WTC11 (cell line): ENCODE measurements at regions not wholly inside any gene's neighbourhood (a gene's known extent, or its start where the extent isn't known, plus 50 kb on each side); places are given as distances from the start of the nearest gene placed in this dataset.

ENCODE experiments used
- CREB1 ChIP-seq: sonication (generic); formaldehyde crosslinking; IDR thresholded peaks from 2 replicates; pipeline ENCODE4 v1.8.0; 2023; ENCODE audit warnings: mild to moderate bottlenecking, missing genetic modification reagents
- ETV6 ChIP-seq: sonication (generic); formaldehyde crosslinking; IDR thresholded peaks from 2 replicates; pipeline ENCODE4 v1.8.1; 2022; ENCODE audit warnings: mild to moderate bottlenecking, missing genetic modification reagents
- FOXP1 ChIP-seq: sonication (generic); formaldehyde crosslinking; IDR thresholded peaks from 2 replicates; pipeline ENCODE4 v1.8.0; 2022; ENCODE audit warnings: missing genetic modification reagents, mild to moderate bottlenecking, moderate library complexity, borderline replicate concordance
- KAT7 ChIP-seq: sonication (generic); formaldehyde crosslinking; IDR thresholded peaks from 2 replicates; pipeline ENCODE4 v1.8.1; 2023; ENCODE audit warnings: missing genetic modification reagents, mild to moderate bottlenecking, borderline replicate concordance
- NFATC4 ChIP-seq: fragments of 250-450 bp; sonication (Bioruptor Pico); IDR thresholded peaks from 2 replicates; pipeline ENCODE4 v1.9.0; 2021; ENCODE audit warnings: mild to moderate bottlenecking
- NR2C2 ChIP-seq: sonication (generic); formaldehyde crosslinking; IDR thresholded peaks from 2 replicates; pipeline ENCODE4 v1.8.0; 2022; ENCODE audit warnings: mild to moderate bottlenecking, missing genetic modification reagents
- RELA ChIP-seq: sonication (generic); formaldehyde crosslinking; IDR thresholded peaks from 2 replicates; pipeline ENCODE4 v1.8.1; 2022; ENCODE audit warnings: missing genetic modification reagents, mild to moderate bottlenecking, borderline replicate concordance
- TP53 ChIP-seq: sonication (generic); formaldehyde crosslinking; IDR thresholded peaks from 2 replicates; pipeline ENCODE4 v1.8.1; 2023; ENCODE audit warnings: mild to moderate bottlenecking, missing genetic modification reagents
- ZNF232 ChIP-seq: sonication (generic); formaldehyde crosslinking; IDR thresholded peaks from 2 replicates; pipeline ENCODE4 v1.8.0; 2022; ENCODE audit warnings: mild to moderate bottlenecking, missing genetic modification reagents
- ZNF423 ChIP-seq: fragments of 250-450 bp; sonication (Bioruptor Pico); IDR thresholded peaks from 2 replicates; pipeline ENCODE4 v2.1.2; 2022; ENCODE audit warnings: mild to moderate bottlenecking, moderate library complexity
- TF ChIP-seq, protein P1 (sequence below): sonication (generic); formaldehyde crosslinking; IDR thresholded peaks from 2 replicates; pipeline ENCODE4 v1.8.0; 2022; ENCODE audit warnings: mild to moderate bottlenecking, missing genetic modification reagents
- TF ChIP-seq, protein P2 (sequence below): fragments of 200-600 bp; IDR thresholded peaks from 2 replicates; pipeline ENCODE4 v1.8.0; 2022; ENCODE audit warnings: antibody characterized with exemption

DNA sequence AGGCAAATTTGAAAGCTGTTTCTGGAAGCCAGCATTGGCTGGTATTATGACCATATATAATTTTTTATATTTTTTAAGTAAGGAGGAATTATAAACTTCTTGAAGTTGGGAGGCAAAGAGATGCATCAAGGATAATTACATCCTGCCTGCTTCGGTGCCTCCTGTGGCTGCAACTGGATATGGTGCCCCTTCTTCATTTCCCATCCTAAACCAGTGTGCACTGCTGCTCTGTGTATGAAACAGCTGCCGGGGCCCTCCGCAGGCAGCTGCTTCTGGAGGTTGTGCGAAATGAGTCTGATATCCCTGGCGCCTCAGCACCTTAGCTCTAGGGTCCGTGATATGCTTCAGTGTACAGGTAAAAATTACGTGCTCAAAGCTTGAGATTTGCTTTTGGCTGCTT, 304.2 kb downstream of the ENC1 start:
- TF ChIP-seq NR2C2 (CRISPR knock-in tag), result no peak
- TF ChIP-seq, protein P1, sequence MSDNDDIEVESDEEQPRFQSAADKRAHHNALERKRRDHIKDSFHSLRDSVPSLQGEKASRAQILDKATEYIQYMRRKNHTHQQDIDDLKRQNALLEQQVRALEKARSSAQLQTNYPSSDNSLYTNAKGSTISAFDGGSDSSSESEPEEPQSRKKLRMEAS (CRISPR knock-in tag), result no peak
- TF ChIP-seq, protein P2, sequence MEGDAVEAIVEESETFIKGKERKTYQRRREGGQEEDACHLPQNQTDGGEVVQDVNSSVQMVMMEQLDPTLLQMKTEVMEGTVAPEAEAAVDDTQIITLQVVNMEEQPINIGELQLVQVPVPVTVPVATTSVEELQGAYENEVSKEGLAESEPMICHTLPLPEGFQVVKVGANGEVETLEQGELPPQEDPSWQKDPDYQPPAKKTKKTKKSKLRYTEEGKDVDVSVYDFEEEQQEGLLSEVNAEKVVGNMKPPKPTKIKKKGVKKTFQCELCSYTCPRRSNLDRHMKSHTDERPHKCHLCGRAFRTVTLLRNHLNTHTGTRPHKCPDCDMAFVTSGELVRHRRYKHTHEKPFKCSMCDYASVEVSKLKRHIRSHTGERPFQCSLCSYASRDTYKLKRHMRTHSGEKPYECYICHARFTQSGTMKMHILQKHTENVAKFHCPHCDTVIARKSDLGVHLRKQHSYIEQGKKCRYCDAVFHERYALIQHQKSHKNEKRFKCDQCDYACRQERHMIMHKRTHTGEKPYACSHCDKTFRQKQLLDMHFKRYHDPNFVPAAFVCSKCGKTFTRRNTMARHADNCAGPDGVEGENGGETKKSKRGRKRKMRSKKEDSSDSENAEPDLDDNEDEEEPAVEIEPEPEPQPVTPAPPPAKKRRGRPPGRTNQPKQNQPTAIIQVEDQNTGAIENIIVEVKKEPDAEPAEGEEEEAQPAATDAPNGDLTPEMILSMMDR, result no peak
- no peak for TF ChIP-seq ZNF423 (CRISPR knock-in tag)
- no peak for TF ChIP-seq ZNF232
- TF ChIP-seq TP53 (CRISPR knock-in tag), result no peak
- TF ChIP-seq ETV6, result no peak
- TF ChIP-seq NFATC4 (CRISPR knock-in tag), result no peak
- no peak for TF ChIP-seq CREB1 (CRISPR knock-in tag)
- no peak for TF ChIP-seq FOXP1
- TF ChIP-seq KAT7 (CRISPR knock-in tag), result no peak
- TF ChIP-seq RELA, result no peak
